PC-9 (cell line): ENCODE measurements at regions not wholly inside any gene's neighbourhood (a gene's known extent, or its start where the extent isn't known, plus 50 kb on each side); places are given as distances from the start of the nearest gene placed in this dataset.

Source experiments
- BruUV-seq: library from RNA; stranded (reverse); fragments of 400-500 nt; replicated peaks from 2 replicates; lab custom pipeline; 2021; lab: Mats Ljungman, UMichigan
- CTCF ChIA-PET: fragments of 300-600 bp; sonication (Branson Sonifier 250); formaldehyde crosslinking; loops from one replicate; lab custom pipeline; 2022; ENCODE audit warnings: antibody characterized with exemption; lab: Charles Lee
- POLR2A ChIA-PET: fragments of 300-600 bp; sonication (Branson Sonifier 250); formaldehyde crosslinking; loops from one replicate; lab custom pipeline; 2022; ENCODE audit warnings: antibody characterized with exemption; ENCODE audit not compliant: unreplicated experiment; lab: Charles Lee
- DNase-seq, 2 experiments: peaks; one replicate each; pipeline versions ENCODE4 v3.0.0 to v3.0.0-alpha.2; 2015 to 2022; ENCODE audit warnings: mixed read lengths in 1 of 2
- H2AFZ ChIP-seq: fragments of 200-600 bp; sonication (generic); 2 replicates; pipeline ENCODE4 v1.8.1; 2017; ENCODE audit warnings: antibody characterized with exemption
- H3F3A ChIP-seq: fragments of 200-600 bp; sonication (generic); 2 replicates; pipeline ENCODE4 v1.8.1; 2017; ENCODE audit warnings: antibody characterized with exemption, mild to moderate bottlenecking, low read depth; ENCODE audit not compliant: insufficient read depth
- H3K27ac ChIP-seq: fragments of 200-600 bp; sonication (generic); 2 replicates; pipeline ENCODE4 v1.6.1; 2016; ENCODE audit warnings: mixed run types
- H3K27me3 ChIP-seq: fragments of 200-600 bp; sonication (generic); 2 replicates; pipeline ENCODE4 v1.6.1; 2016; ENCODE audit warnings: low read depth, mixed run types; ENCODE audit not compliant: insufficient read depth
- H3K36me3 ChIP-seq: fragments of 200-600 bp; sonication (generic); 2 replicates; pipeline ENCODE4 v1.6.1; 2016; ENCODE audit warnings: low read depth, mixed run types
- H3K4me1 ChIP-seq: fragments of 200-600 bp; sonication (generic); replicated peaks from 2 replicates; pipeline ENCODE4 v1.6.1; 2016; ENCODE audit warnings: mixed run types; ENCODE audit not compliant: insufficient read depth
- H3K4me2 ChIP-seq: fragments of 200-600 bp; sonication (generic); 2 replicates; pipeline ENCODE4 v1.6.1; 2017; ENCODE audit warnings: mixed run types
- H3K4me3 ChIP-seq: fragments of 200-600 bp; sonication (generic); 2 replicates; pipeline ENCODE4 v1.6.1; 2016; ENCODE audit warnings: mixed run types
- H3K79me2 ChIP-seq: fragments of 200-600 bp; sonication (generic); 2 replicates; pipeline ENCODE4 v1.6.1; 2017; ENCODE audit warnings: low read depth, mixed run types
- H3K9me2 ChIP-seq: fragments of 200-600 bp; sonication (generic); 2 replicates; pipeline ENCODE4 v1.8.1; 2017; ENCODE audit warnings: mild to moderate bottlenecking; ENCODE audit not compliant: insufficient read depth
- H3K9me3 ChIP-seq: fragments of 200-600 bp; sonication (generic); 2 replicates; pipeline ENCODE4 v1.8.1; 2016; ENCODE audit warnings: low read depth; ENCODE audit not compliant: insufficient read depth
- H4K20me1 ChIP-seq: fragments of 200-600 bp; sonication (generic); 2 replicates; pipeline ENCODE4 v1.8.1; 2017; ENCODE audit not compliant: insufficient read depth
- CTCF ChIP-seq: fragments of 200-600 bp; sonication (generic); conservative IDR thresholded peaks from 2 replicates; pipeline ENCODE4 v1.6.1; 2017; ENCODE audit warnings: mixed run types, antibody characterized with exemption, mild to moderate bottlenecking, moderate library complexity
- EZH2 ChIP-seq: fragments of 200-600 bp; sonication (generic); IDR thresholded peaks from 2 replicates; pipeline ENCODE4 v1.8.0; 2017; ENCODE audit warnings: antibody characterized with exemption, low read depth
- intact Hi-C: fragments of 100-400 bp; cut with micrococcal nuclease; formaldehyde crosslinking; loops from one replicate; pipeline ENCODE4 v1.10.0; 2022; ENCODE audit not compliant: unreplicated experiment

DNA sequence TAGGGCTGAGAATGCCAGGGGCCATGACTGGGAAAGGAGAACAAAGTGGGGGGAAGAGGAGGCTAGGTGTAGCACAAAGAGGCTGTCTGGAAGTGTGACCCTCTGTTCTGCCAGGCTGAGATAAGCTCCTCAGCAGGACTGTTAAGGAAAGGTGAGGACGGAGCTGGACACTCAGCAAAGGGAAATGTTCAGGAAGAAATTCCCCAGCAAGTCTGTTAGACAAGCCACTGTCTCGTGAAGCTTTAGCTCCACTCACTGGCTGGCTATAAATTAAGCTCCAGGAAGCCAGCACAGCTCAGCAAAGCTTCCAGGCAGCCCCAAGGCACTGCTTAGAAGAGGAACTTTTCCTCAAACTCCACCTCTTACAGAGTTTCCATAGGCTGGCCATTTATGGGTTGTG, 181.2 kb upstream of the API5 start:
- Histone ChIP-seq H3K27ac (no peak overlapping the region), H3K9me3 (no peaks in the 10 kb centered on the region), H3K27me3 (no peaks in the 10 kb centered on the region), H4K20me1 (no peaks in the 10 kb centered on the region; the same call in 1 of the 2 replicates), H2AFZ (no peak overlapping the region), H3K4me3 (no peak overlapping the region), H3K36me3 (no peaks in the 10 kb centered on the region), H3F3A (no peaks in the 10 kb centered on the region), H3K4me1 (no peaks in the 10 kb centered on the region), H3K4me2 (no peak overlapping the region), H3K9me2 (0 out of 2 replicates have a peak, but pooled peaks cover 3% of the 10 kb centered on the region), H3K79me2 (no peaks in the 10 kb centered on the region)
- no peak for TF ChIP-seq EZH2
- no peak for TF ChIP-seq CTCF
- intact Hi-C loops: no loop called here
- ChIA-PET POLR2A (no interaction called here), CTCF (no interaction called here)
- DNase-seq: no peak
- no TSS peak for BruUV-seq

- no peak for DNase-seq
- H3K79me2 ChIP-seq: no peaks in the 10 kb centered on the region
- H4K20me1 ChIP-seq: no peaks in the 10 kb centered on the region; the same call in 1 of the 2 replicates
- intact Hi-C loops: no loop called here
- TF ChIP-seq EZH2: no peak
- no peak for TF ChIP-seq CTCF
- H3K27ac ChIP-seq: no peak overlapping the region
- no peaks in the 10 kb centered on the region for H3K9me3 ChIP-seq
- H3K9me2 ChIP-seq: 0 out of 2 replicates have a peak, but pooled peaks cover 3% of the 10 kb centered on the region
- ChIA-PET POLR2A (no interaction called here), CTCF (no interaction called here)
- no peak overlapping the region for H2AFZ ChIP-seq
- no peak overlapping the region for H3K4me2 ChIP-seq
- H3K36me3 ChIP-seq: no peaks in the 10 kb centered on the region
- H3F3A ChIP-seq: no peaks in the 10 kb centered on the region
- no peak overlapping the region for H3K4me3 ChIP-seq
- peaks cover 32% of the 10 kb centered on the region for H3K27me3 ChIP-seq
- BruUV-seq: no TSS peak
- H3K4me1 ChIP-seq: no peaks in the 10 kb centered on the region
These were observed 175.7 kb upstream of the API5 start for GRCh38 chr11:43135966-43136534.

DNA sequence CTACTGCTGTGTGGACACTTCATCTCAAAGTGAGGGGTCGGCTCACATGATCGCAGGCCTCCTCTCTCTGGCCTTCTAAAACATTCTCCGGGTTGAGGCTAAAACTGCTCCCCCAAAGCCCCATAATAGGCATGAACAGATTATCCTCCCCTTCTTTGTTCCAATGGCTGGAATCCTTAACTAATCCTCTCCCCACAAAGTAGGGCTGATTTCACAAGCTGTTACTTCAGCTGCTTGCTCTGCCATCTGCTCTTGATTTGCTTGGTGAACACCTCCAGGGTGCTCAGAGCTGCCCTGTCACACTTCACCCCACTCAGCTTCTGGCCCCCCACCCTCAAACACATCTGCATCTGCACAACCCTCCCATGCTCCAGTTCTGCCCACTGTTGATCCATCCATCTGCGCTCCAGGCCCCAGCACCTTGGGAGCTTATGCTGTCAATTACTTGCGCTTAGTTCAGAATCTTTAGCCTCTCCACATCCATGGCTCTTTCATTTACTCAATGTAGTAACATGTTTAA, 173.1 kb upstream of the API5 start:
- intact Hi-C loops: no loop called here
- H3K4me1 ChIP-seq: no peaks in the 10 kb centered on the region
- H3K4me3 ChIP-seq: no peak overlapping the region
- ChIA-PET POLR2A (no interaction called here), CTCF (no interaction called here)
- H3K79me2 ChIP-seq: no peaks in the 10 kb centered on the region
- DNase-seq: no peak
- H3K36me3 ChIP-seq: no peaks in the 10 kb centered on the region
- no peaks in the 10 kb centered on the region for H3K9me3 ChIP-seq
- no peak overlapping the region for H2AFZ ChIP-seq
- H3K9me2 ChIP-seq: 0 out of 2 replicates have a peak, but pooled peaks cover 3% of the 10 kb centered on the region
- H4K20me1 ChIP-seq: no peaks in the 10 kb centered on the region; the same call in 1 of the 2 replicates
- BruUV-seq: no TSS peak
- no peak overlapping the region for H3K4me2 ChIP-seq
- H3K27ac ChIP-seq: no peak overlapping the region
- TF ChIP-seq CTCF (no peak), EZH2 (no peak)
- H3F3A ChIP-seq: no peaks in the 10 kb centered on the region
- peaks cover 48% of the 10 kb centered on the region for H3K27me3 ChIP-seq
